ENCODE measurements at regions not wholly inside any gene's neighbourhood (a gene's known extent, or its start where the extent isn't known, plus 50 kb on each side); places are given as distances from the start of the nearest gene placed in this dataset.

DNA sequence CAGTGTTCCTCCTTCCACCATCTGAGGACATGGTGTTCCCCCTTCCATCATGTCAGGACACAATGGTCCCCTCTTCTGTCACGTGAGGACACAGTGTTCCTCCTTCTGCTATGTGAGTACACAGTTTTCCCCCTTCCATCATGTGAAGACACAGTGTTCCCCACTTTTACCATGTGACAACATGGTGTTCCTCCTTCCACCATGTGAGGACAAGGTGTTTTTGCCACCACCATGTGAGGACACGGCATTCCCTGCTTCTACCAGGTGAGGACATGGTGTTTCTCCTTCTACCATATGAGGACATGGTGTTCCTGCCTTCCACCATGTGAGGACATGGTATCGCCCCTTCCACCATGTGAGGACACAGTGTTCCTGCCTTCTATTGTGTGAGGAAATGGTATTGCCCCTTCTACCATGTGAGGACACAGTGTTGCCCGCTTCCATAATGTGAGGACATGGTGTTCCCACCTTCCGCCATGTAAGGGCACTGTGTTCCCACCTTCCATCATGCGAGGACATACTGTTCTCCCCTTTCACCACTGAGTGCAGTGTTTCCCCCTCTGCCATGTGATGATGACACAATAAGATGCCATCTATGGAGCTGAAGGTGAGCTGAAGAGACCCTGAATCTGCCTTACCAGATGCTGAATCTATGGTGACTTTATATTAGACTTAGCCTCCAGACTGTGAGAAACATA, 132.3 kb downstream of the FCRL5 start:
- no peaks in the 10 kb centered on the region for H3K4me1 ChIP-seq (ENCODE audit: control insufficient read depth in 1 of 2, insufficient read depth in 2 of 2, low read length in 2 of 2)
- intact Hi-C loops (cut with micrococcal nuclease), result no loop called here
- 100% methylated on average over 2 of the region's 6 CpGs for WGBS (ENCODE audit: insufficient coverage)
- peaks cover 0 to 3% (median 0%) of the 10 kb centered on the region in 7 donors for H3K9me3 Mint-ChIP-seq
- H3K27ac ChIP-seq (ENCODE audit: low read depth in 1 of 2, low read length in 2 of 2), result no peak overlapping the region
- H4K20me1 ChIP-seq (ENCODE audit: insufficient read depth, low read length), result no peaks in the 10 kb centered on the region
- H3K36me3 ChIP-seq (replicated peaks in 1 of 2; ENCODE audit: control insufficient read depth in 1 of 2, insufficient read depth in 2 of 2, low read length in 2 of 2), result no peaks in the 10 kb centered on the region
- H3K4me3 ChIP-seq (replicated peaks in 1 of 3; ENCODE audit: low read depth in 2 of 3, low read length in 3 of 3), result no peak overlapping the region
- H3K9ac ChIP-seq (ENCODE audit: insufficient read depth, low read length, poor library complexity, severe bottlenecking), result no peak overlapping the region
- no peaks in the 10 kb centered on the region for H3K27me3 ChIP-seq (ENCODE audit: control insufficient read depth in 2 of 2, insufficient read depth in 2 of 2, low read length in 2 of 2)
- no peak overlapping the region for H3K27ac Mint-ChIP-seq
- no peaks in the 10 kb centered on the region for H3K4me1 Mint-ChIP-seq
- no peak overlapping the region for H3K4me3 Mint-ChIP-seq
- TF ChIP-seq, protein P1, sequence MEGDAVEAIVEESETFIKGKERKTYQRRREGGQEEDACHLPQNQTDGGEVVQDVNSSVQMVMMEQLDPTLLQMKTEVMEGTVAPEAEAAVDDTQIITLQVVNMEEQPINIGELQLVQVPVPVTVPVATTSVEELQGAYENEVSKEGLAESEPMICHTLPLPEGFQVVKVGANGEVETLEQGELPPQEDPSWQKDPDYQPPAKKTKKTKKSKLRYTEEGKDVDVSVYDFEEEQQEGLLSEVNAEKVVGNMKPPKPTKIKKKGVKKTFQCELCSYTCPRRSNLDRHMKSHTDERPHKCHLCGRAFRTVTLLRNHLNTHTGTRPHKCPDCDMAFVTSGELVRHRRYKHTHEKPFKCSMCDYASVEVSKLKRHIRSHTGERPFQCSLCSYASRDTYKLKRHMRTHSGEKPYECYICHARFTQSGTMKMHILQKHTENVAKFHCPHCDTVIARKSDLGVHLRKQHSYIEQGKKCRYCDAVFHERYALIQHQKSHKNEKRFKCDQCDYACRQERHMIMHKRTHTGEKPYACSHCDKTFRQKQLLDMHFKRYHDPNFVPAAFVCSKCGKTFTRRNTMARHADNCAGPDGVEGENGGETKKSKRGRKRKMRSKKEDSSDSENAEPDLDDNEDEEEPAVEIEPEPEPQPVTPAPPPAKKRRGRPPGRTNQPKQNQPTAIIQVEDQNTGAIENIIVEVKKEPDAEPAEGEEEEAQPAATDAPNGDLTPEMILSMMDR (IDR thresholded peaks at IDR 0.05), result no peak
- H3K36me3 Mint-ChIP-seq, result no peaks in the 10 kb centered on the region
- no peak for DNase-seq
- H3K4me2 ChIP-seq (replicated peaks; ENCODE audit: extremely low read depth, low read length, poor library complexity, severe bottlenecking), result no peak overlapping the region
- H3K79me2 ChIP-seq (ENCODE audit: insufficient read depth, low read length), result no peaks in the 10 kb centered on the region
- H3K27me3 Mint-ChIP-seq (ENCODE audit: low read depth in 3 of 3), result peaks cover 0 to 7% (median 4%) of the 10 kb centered on the region in 3 donors
- no peak overlapping the region for H2AFZ ChIP-seq (ENCODE audit: insufficient read depth, low read depth, low read length, poor library complexity, severe bottlenecking)
- peaks cover 0 to 3% of the 10 kb centered on the region in 2 donors for H3K9me3 ChIP-seq (replicated peaks in 1 of 2; ENCODE audit: control insufficient read depth in 1 of 2, insufficient read depth in 1 of 2, low read length in 2 of 2)

- H3K27me3 Mint-ChIP-seq (ENCODE audit: low read depth in 3 of 3), result peaks cover 0 to 7% (median 4%) of the 10 kb centered on the region in 3 donors
- H3K9me3 ChIP-seq (replicated peaks in 1 of 2; ENCODE audit: control insufficient read depth in 1 of 2, insufficient read depth in 1 of 2, low read length in 2 of 2), result no peaks in the 10 kb centered on the region
- no peak overlapping the region for H3K4me3 Mint-ChIP-seq
- H3K27ac ChIP-seq (ENCODE audit: low read depth in 1 of 2, low read length in 2 of 2), result no peak overlapping the region
- H3K36me3 ChIP-seq (replicated peaks in 1 of 2; ENCODE audit: control insufficient read depth in 1 of 2, insufficient read depth in 2 of 2, low read length in 2 of 2), result no peaks in the 10 kb centered on the region
- H3K9me3 Mint-ChIP-seq, result no peaks in the 10 kb centered on the region
- no peak overlapping the region for H2AFZ ChIP-seq (ENCODE audit: insufficient read depth, low read depth, low read length, poor library complexity, severe bottlenecking)
- no peaks in the 10 kb centered on the region for H4K20me1 ChIP-seq (ENCODE audit: insufficient read depth, low read length)
- no peak overlapping the region for H3K27ac Mint-ChIP-seq
- TF ChIP-seq, protein P1 (IDR thresholded peaks at IDR 0.05), result no peak
- H3K4me2 ChIP-seq (replicated peaks; ENCODE audit: extremely low read depth, low read length, poor library complexity, severe bottlenecking), result no peak overlapping the region
- intact Hi-C loops (cut with micrococcal nuclease), result no loop called here
- WGBS (ENCODE audit: insufficient coverage), result 88% methylated on average over 2 of the region's 3 CpGs
- H3K4me3 ChIP-seq (replicated peaks in 1 of 3; ENCODE audit: low read depth in 2 of 3, low read length in 3 of 3), result no peak overlapping the region
- no peaks in the 10 kb centered on the region for H3K4me1 Mint-ChIP-seq
- H3K9ac ChIP-seq (ENCODE audit: insufficient read depth, low read length, poor library complexity, severe bottlenecking), result no peak overlapping the region
- H3K36me3 Mint-ChIP-seq, result no peaks in the 10 kb centered on the region
- H3K27me3 ChIP-seq (ENCODE audit: control insufficient read depth in 2 of 2, insufficient read depth in 2 of 2, low read length in 2 of 2), result no peaks in the 10 kb centered on the region
- DNase-seq, result no peak
- no peaks in the 10 kb centered on the region for H3K79me2 ChIP-seq (ENCODE audit: insufficient read depth, low read length)
- H3K4me1 ChIP-seq (ENCODE audit: control insufficient read depth in 1 of 2, insufficient read depth in 2 of 2, low read length in 2 of 2), result no peaks in the 10 kb centered on the region
These were observed 133.7 kb downstream of the FCRL5 start for GRCh38 chr1:157418659-157419058.

All from CD14-positive monocyte (primary cell).